ENCODE measurements at regions not wholly inside any gene's neighbourhood (a gene's known extent, or its start where the extent isn't known, plus 50 kb on each side); places are given as distances from the start of the nearest gene placed in this dataset.

DNA sequence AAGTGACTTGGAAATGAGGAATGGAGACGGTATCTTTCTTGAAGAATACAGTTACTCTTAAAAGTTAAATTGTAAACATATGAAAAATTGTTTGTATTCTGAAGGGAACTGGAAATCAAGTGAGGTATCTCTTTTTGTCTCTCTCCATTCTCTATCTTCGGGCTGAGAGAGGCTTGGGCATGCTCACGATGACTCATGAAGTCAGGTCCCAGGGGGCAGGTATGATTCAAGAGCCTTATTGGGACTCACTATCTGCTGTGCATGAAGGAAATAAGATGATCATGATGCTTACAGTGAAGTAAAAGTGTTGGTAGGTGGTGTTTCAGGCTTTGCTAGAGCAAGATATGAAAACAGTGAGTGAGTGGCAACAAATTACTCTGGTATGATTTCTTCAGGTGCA lies 200.4 kb upstream of the PITX2 start:
- no peak overlapping the region for H3K4me3 ChIP-seq
- WGBS, 10 experiments, result 25 to 100% (median 86%) methylated on average over 1 to 3 of the region's 3 CpGs
- in situ Hi-C loops (cut with MboI; ENCODE audit: low pct_unique_long_range_greater_than_20kb in 2 of 9, low sequenced_read_pairs in 9 of 9, unreplicated experiment in 9 of 9), result no loop called here
- no peak overlapping the region for H3K27ac ChIP-seq
- no peaks in the 10 kb centered on the region for H3K4me1 ChIP-seq (replicated peaks in 1 of 2)
- peak in 3 of 8 experiments; percentile 19 to 41 (median 19) for ATAC-seq (replicated peaks in 6 of 8)

DNA sequence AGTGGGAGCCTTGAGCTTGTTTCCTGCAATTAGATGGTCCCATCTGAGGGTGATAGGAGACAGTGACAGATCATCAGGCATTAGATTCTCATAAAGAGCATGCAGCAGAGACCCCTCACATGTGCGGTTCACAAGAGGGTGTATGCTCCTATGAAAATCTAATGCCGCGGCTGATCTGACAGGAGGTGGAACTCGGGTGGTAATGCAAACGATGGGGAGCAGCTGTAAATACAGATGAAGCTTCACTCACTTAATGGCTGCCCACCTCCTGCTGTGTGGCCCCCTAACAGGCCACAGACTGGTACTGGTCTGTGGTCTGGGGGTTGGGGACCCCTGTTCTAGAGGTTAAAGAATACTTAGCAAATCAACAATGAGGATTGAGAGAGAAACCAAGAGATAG lies 201.5 kb upstream of the PITX2 start:
- in situ Hi-C loops (cut with MboI; ENCODE audit: low pct_unique_long_range_greater_than_20kb in 2 of 9, low sequenced_read_pairs in 9 of 9, unreplicated experiment in 9 of 9), result no loop called here
- 80 to 100% (median 92%) methylated on average over 1 to 5 of the region's 5 CpGs; no CpG with 5 or more reads in 3 of the 10 experiments for WGBS, 10 experiments
- H3K4me3 ChIP-seq, result no peak overlapping the region
- H3K27ac ChIP-seq, result no peak overlapping the region
- no peaks in the 10 kb centered on the region for H3K4me1 ChIP-seq (replicated peaks in 1 of 2)
- ATAC-seq (replicated peaks in 6 of 8), result no peak

DNA sequence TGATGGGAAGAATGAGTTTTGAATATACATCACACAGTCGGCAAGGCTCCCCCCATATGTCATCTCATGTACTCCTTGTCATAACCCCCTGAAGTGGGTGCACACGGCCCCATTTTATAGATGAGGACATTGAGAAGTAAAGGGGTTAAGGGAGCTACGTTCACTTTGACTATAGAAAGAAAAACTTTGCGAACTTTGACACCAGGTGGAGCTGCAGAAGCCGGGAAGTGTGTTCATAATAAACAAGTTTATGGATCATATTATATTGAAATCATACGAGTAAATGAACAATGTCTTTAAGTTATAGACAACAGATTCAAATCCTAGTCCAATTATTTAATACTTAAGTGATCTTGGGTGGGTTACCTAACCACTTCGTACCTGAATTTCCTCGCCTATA lies 203.8 kb upstream of the PITX2 start:
- Histone ChIP-seq H3K4me3 (no peak overlapping the region), H3K4me1 (replicated peaks in 1 of 2) (no peaks in the 10 kb centered on the region), H3K27ac (no peak overlapping the region)
- WGBS, 10 experiments, result 70 to 100% (median 82%) methylated on average over 2 to 8 of the region's 8 CpGs
- no peak for ATAC-seq (replicated peaks in 6 of 8)
- in situ Hi-C loops (cut with MboI; ENCODE audit: low pct_unique_long_range_greater_than_20kb in 2 of 9, low sequenced_read_pairs in 9 of 9, unreplicated experiment in 9 of 9), result no loop called here

DNA sequence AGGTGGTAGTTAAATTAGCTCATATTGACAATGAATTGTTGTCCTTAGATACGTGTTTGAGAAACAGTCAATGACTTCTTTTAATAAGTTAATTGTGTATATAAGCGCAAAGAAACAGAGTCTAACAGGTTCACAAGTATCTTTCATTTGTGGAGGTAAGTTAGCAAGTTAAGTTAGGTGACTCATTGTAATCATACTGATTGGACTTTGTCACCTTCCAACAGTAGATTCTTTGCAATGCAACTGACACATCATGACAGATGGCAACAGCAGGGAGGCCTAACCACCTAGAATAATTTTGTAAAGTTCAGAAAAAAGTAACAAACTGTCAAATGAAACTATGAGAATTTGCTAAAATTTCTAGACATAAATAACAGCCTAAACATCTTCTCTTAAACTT lies 207.6 kb upstream of the PITX2 start:
- ATAC-seq (replicated peaks in 6 of 8), result no peak
- in situ Hi-C loops (cut with MboI; ENCODE audit: low pct_unique_long_range_greater_than_20kb in 2 of 9, low sequenced_read_pairs in 9 of 9, unreplicated experiment in 9 of 9), result no loop called here
- H3K4me3 ChIP-seq, result no peak overlapping the region
- H3K4me1 ChIP-seq (replicated peaks in 1 of 2), result no peaks in the 10 kb centered on the region
- H3K27ac ChIP-seq, result no peak overlapping the region
- WGBS, 10 experiments, result 0 to 100% (median 41%) methylated on average over 1 to 2 of the region's 2 CpGs; no CpG with 5 or more reads in 2 of the 10 experiments

DNA sequence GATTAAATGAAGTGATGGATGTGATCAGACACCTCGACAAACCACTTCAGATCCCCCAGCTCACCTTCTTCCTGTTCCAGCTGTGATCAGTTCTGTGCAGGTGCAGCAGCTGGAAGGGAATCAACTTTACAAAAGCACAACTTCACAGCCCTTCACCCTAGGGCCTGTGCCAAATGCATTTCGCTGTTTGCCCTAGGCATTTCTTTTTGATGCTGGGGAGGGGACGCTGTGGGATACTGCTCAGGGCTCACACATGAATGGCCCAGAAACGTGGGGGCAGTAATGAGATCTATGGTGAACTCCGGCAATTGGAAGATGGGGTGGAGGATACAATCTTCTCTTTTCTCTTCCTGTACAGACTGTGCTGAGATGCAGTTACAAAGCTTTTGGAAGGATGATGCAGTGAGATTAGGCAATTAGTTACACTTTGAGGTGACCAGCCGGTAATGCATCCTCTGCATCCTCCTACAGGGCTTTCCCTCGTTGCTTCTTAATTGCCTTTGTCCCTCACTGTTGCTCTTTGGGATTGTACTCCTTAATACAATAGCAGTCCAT lies 215.1 kb upstream of the PITX2 start:
- Histone ChIP-seq H3K27ac (no peak overlapping the region), H3K4me1 (replicated peaks in 1 of 2) (no peaks in the 10 kb centered on the region), H3K4me3 (no peak overlapping the region)
- in situ Hi-C loops (cut with MboI; ENCODE audit: low pct_unique_long_range_greater_than_20kb in 2 of 9, low sequenced_read_pairs in 9 of 9, unreplicated experiment in 9 of 9), result no loop called here
- ATAC-seq (replicated peaks in 6 of 8), result no peak
- WGBS, 10 experiments, result 40 to 100% (median 64%) methylated on average over 1 to 6 of the region's 7 CpGs

DNA sequence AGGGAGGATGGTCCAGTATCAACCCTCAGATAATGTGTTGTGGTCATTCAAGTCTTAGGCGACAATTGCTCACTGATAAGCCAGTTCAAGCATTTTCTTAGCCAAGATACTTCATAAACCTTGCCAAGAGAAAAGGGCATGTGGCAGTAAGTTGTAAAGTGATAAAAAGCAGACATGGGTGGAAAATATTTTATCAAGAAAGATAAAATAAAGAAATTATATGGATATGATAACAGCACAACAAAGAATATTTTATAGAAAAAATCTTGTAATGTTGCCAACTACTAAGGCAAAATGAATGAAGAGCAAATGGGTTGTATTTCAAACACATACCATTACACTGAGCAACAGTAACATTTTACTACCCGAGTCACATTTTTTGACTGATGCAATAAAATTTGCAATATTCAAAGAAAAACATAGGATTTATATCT lies 217.4 kb upstream of the PITX2 start:
- Histone ChIP-seq H3K4me1 (replicated peaks in 1 of 2) (no peaks in the 10 kb centered on the region), H3K27ac (no peak overlapping the region), H3K4me3 (no peak overlapping the region)
- ATAC-seq (replicated peaks in 6 of 8), result peak in 2 of 8 experiments; percentile 23 to 25
- in situ Hi-C loops (cut with MboI; ENCODE audit: low pct_unique_long_range_greater_than_20kb in 2 of 9, low sequenced_read_pairs in 9 of 9, unreplicated experiment in 9 of 9), result no loop called here
- WGBS, 10 experiments, result 32 to 100% (median 83%) methylated on average over 1 to 2 of the region's 2 CpGs; no CpG with 5 or more reads in 1 of the 10 experiments

DNA sequence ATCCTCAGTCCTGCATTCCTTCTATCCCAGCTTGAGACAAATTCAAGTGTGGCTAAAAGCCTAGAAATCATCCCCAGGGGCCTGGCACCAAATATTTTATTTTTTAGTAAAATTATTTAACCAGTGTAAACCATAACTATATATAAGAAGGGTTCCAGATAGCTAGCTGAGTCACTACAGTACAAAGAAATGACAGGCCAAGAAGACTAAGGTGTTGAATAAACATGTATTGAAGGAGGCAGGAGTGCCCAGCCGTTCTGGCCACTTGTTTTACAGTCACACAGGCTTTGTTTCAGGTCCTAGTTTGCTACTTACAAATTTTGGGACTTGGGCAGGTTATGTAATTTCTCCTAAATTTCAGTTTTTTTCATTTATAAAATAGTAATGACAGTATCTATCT lies 225.9 kb upstream of the PITX2 start:
- WGBS, 10 experiments, result 50 to 100% (median 71%) methylated on average over 1 of the region's 1 CpG; no CpG with 5 or more reads in 3 of the 10 experiments

DNA sequence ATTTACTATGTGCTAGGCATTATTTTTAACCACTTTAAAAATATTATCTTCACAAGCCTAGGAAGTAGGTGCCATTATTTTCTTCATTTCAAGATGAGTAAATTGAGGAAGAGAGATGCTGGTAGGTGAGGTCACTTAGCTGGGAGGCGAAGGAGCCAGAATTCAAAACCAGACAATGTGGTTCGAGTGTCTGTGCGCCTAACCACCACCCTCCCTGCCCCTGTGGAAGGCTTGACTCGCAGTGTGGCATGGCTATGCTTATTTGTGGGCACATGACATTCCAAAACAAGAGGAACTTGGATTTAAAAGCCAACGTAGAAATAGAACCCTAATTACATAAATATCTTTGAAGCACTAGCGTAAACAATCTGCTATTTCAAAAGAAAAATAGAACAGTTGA lies 226.6 kb upstream of the PITX2 start:
- in situ Hi-C loops (cut with MboI; ENCODE audit: low pct_unique_long_range_greater_than_20kb in 2 of 9, low sequenced_read_pairs in 9 of 9, unreplicated experiment in 9 of 9), result no loop called here
- H3K27ac ChIP-seq, result no peak overlapping the region
- 62 to 99% (median 89%) methylated on average over 4 to 6 of the region's 6 CpGs; no CpG with 5 or more reads in 1 of the 10 experiments for WGBS, 10 experiments
- no peak overlapping the region for H3K4me3 ChIP-seq
- no peak for ATAC-seq (replicated peaks in 6 of 8)
- H3K4me1 ChIP-seq (replicated peaks in 1 of 2), result peaks cover 0 to 13% of the 10 kb centered on the region in 2 donors

More for the DNA sequence above, 225.9 kb upstream of the PITX2 start:
- Histone ChIP-seq H3K4me1 (replicated peaks in 1 of 2) (peaks cover 0 to 13% of the 10 kb centered on the region in 2 donors), H3K4me3 (no peak overlapping the region), H3K27ac (no peak overlapping the region)
- in situ Hi-C loops (cut with MboI; ENCODE audit: low pct_unique_long_range_greater_than_20kb in 2 of 9, low sequenced_read_pairs in 9 of 9, unreplicated experiment in 9 of 9), result no loop called here
- no peak for ATAC-seq (replicated peaks in 6 of 8)

DNA sequence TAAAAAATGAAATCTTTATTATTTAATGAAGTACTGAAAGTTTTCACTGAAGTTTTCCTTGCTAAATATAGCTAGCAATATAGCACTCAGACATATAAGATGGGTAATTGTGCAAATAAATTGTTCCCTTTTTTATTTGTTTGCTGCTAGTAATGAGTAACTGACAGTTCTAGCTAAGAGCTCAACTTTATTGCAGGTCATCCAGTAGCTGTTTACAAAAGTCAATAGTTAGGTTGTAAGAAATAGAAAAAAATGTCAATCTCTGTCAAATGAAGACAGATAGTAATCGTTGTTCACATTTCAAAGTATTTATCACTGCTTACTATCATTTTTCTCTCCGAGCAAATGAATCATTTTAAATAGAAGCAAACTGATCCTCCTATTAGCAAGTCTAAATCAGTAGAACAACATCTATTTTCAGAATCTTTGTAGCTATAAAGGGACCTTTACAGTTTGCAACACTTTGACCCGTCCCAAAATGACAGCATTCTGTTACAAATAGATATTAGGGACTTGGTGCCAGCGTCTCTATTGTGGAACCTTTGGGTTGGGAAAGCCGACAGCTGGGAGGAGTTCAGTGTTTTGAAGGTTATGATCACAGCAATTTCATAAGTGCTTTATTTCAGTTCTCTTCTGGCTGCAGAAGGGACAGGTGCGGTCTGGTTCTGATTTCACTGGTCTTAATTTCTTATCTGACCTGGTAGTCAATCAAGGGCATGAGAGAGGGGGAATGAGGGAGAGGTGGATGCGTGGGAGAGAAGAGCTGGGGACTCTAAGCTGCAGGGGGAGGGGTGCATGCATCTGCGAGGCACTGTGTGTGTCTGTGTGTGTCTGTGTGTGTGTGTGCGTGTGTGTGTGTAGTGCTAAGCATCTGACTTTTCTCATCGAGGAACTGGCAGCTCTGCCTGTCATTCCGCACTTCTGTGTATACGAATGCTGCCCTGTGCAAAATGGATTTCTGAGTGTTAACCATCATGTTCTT lies 227.9 kb upstream of the PITX2 start:
- peak in 5 of 8 experiments; percentile 65 to 86 (median 81) for ATAC-seq (replicated peaks in 6 of 8)
- Histone ChIP-seq H3K27ac (no peak overlapping the region), H3K4me3 (no peak overlapping the region), H3K4me1 (replicated peaks in 1 of 2) (peaks cover 0 to 13% of the 10 kb centered on the region in 2 donors)
- in situ Hi-C loops (cut with MboI; ENCODE audit: low pct_unique_long_range_greater_than_20kb in 2 of 9, low sequenced_read_pairs in 9 of 9, unreplicated experiment in 9 of 9), result no loop called here
- WGBS, 10 experiments, result 57 to 81% (median 73%) methylated on average over 1 to 7 of the region's 12 CpGs; no CpG with 5 or more reads in 1 of the 10 experiments

DNA sequence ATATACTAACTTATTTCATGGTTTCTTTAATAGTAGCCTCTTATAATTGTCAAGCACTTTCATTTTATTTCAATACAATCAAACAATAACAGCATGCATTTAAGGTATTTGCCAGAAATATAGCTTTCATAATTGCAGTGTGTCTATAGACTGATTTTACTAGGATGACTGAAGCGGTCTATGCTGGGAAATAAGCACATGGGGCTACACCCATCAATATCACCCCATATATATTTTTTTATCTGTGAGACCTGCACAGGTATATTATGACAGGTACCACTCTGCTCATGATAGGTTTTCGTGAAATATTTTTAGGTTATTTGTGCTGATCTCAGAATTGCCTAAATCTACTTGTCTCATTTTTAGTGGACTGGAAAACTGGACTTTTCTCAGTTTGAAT lies 229.1 kb upstream of the PITX2 start:
- ATAC-seq (replicated peaks in 6 of 8), result no peak
- in situ Hi-C loops (cut with MboI; ENCODE audit: low pct_unique_long_range_greater_than_20kb in 2 of 9, low sequenced_read_pairs in 9 of 9, unreplicated experiment in 9 of 9), result no loop called here
- no peak overlapping the region for H3K4me3 ChIP-seq
- peaks cover 0 to 8% of the 10 kb centered on the region in 2 donors for H3K4me1 ChIP-seq (replicated peaks in 1 of 2)
- 67 to 100% (median 90%) methylated on average over 1 to 2 of the region's 2 CpGs; no CpG with 5 or more reads in 2 of the 10 experiments for WGBS, 10 experiments
- no peak overlapping the region for H3K27ac ChIP-seq

DNA sequence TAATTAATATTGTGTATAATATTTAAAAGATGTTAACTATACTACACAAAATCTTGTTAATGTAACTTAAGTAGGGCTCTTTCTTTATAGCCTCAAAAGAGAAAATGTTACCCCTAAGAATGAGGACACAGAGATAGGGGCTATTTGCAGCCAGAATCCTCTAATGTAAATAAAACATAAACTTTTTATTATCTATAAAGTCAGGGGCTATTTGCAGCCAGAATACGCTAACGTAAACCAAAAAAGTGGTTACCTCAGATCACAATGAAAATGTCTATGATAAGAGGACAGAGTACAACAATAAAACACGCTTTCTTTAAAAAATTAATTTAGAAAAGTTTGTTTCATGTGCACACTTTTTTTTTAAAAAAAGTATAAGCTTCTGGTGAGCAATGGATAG lies 229.9 kb upstream of the PITX2 start:
- in situ Hi-C loops (cut with MboI; ENCODE audit: low pct_unique_long_range_greater_than_20kb in 2 of 9, low sequenced_read_pairs in 9 of 9, unreplicated experiment in 9 of 9), result no loop called here
- WGBS, 10 experiments, result 93 to 100% (median 97%) methylated on average over 1 to 3 of the region's 3 CpGs
- H3K4me1 ChIP-seq (replicated peaks in 1 of 2), result peaks cover 0 to 8% of the 10 kb centered on the region in 2 donors
- no peak for ATAC-seq (replicated peaks in 6 of 8)
- H3K27ac ChIP-seq, result no peak overlapping the region
- H3K4me3 ChIP-seq, result no peak overlapping the region

DNA sequence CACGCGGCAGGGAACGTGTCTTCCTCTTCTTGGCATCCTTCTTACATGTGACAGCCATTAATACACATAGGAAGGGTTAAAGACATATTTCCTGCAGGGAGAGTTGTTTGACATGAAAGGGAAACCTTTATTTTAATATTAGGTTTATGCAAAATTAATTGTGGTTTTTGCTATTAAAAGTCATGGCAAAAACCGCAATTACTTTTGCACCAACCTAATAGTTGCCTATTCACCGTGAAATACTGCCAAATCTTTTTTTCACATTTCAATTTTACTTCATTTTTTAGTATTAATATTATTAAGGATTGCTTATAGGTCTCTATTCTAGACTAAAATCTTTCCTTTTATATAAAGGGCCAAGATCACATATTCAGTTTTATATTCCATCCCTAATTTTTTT lies 230.4 kb upstream of the PITX2 start:
- no peak overlapping the region for H3K4me3 ChIP-seq
- in situ Hi-C loops (cut with MboI; ENCODE audit: low pct_unique_long_range_greater_than_20kb in 2 of 9, low sequenced_read_pairs in 9 of 9, unreplicated experiment in 9 of 9), result no loop called here
- no peak overlapping the region for H3K27ac ChIP-seq
- peaks cover 0 to 8% of the 10 kb centered on the region in 2 donors for H3K4me1 ChIP-seq (replicated peaks in 1 of 2)
- 75 to 95% (median 93%) methylated on average over 2 to 5 of the region's 5 CpGs for WGBS, 10 experiments
- no peak for ATAC-seq (replicated peaks in 6 of 8)

DNA sequence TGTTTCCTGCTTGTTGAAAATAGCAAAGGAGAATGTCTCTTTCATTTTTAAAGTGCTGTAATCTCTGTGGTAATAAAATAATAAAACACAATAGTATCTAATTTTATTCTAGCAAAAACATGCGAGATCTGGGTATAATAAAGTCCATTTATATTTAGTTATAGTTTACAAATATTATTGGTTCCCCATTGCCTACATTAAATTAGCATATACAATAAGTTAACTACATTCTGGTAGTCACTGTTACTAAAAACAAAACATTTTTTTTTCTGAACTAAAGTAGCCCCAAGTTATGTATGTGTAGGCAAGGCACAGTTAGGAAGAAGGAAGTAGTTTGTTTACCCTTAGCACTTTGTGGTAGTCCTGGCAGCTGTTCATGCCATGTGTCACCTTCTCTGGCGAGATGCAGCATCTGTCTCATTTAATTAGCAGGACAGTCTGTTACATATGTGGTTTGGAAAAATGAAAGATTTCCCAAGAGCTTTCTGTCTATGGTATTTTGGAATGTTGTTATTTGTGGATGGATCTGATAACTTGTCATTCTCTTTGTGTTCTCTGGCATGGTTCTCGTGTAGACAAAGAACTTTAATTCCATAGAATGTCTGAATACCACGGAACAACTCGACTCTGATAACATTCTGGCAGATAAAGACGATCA lies 231.3 kb upstream of the PITX2 start:
- 26 to 89% (median 77%) methylated on average over 1 to 6 of the region's 6 CpGs for WGBS, 10 experiments
- peak in 2 of 8 experiments; percentile 45 to 54 for ATAC-seq (replicated peaks in 6 of 8)

More for the DNA sequence above, 231.3 kb upstream of the PITX2 start:
- Histone ChIP-seq H3K4me1 (replicated peaks in 1 of 2) (peaks cover 0 to 8% of the 10 kb centered on the region in 2 donors), H3K27ac (no peak overlapping the region), H3K4me3 (no peak overlapping the region)
- in situ Hi-C loops (cut with MboI; ENCODE audit: low pct_unique_long_range_greater_than_20kb in 2 of 9, low sequenced_read_pairs in 9 of 9, unreplicated experiment in 9 of 9), result no loop called here

All from motor neuron (in vitro differentiated cells).